GM21528 (cell line): ENCODE measurements at regions not wholly inside any gene's neighbourhood (a gene's known extent, or its start where the extent isn't known, plus 50 kb on each side); places are given as distances from the start of the nearest gene placed in this dataset.
"Not testable (repeated sequence)": the region's sequence is repeated elsewhere in the genome, so short reads cannot be mapped to it uniquely, and the experiment has no call there.

Experiments used
- ATAC-seq: cut with Tn5 transposase; IDR thresholded peaks from one replicate; pipeline ENCODE4 v1.9.1; 2021; ENCODE audit warnings: mild to moderate bottlenecking, moderate library complexity; ENCODE audit not compliant: unreplicated experiment, low FRiP score

DNA sequence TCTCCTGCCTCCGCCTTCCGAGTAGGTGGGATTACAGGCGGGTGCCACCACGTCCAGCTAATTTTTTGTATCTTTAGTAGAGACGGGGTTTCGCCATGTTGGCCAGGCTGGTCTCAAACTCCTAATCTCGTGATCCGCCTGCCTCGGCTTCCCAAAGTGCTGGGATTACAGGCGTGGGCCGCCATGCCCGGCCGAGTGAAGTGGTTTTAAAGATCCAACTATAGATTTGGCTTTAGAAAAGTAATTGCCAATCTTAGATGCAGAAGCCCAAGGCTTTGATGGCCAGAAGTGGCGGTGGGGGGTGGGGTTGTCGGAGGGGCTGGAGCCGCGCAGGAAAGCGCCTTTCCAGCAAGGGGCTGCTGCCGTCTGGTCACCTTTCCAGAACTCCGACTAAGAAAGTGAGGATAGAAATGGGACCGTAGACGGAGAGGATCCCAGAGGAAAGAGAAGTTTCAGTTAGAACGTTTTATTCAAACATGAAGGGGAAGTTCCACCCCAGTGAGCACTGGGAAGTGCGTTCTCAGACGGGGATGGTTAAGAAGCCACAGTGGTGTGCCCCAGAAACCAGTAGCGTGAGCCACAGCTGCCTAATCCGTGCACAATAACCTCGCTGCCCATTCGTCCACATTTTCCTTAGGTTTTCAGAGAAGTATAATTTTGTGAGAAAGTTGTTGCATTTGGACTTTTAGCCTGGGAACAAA, 69.7 kb downstream of the DLL1 start:
- no peak for ATAC-seq

DNA sequence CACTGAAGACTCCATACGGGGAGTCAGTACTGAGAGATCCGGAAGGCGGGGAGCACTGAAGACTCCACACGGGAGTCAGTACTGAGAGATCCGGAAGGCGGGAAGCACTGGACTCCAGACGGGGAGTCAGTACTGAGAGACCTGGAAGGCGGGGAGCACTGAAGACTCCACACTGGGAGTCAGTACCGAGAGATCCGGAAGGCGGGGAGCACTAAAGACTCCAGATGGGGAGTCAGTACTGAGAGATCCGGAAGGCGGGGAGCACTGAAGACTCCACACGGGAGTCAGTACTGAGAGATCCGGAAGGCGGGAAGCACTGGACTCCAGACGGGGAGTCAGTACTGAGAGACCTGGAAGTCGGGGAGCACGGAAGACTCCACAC, 77.2 kb downstream of the DLL1 start:
- not testable (repeated sequence) for ATAC-seq

DNA sequence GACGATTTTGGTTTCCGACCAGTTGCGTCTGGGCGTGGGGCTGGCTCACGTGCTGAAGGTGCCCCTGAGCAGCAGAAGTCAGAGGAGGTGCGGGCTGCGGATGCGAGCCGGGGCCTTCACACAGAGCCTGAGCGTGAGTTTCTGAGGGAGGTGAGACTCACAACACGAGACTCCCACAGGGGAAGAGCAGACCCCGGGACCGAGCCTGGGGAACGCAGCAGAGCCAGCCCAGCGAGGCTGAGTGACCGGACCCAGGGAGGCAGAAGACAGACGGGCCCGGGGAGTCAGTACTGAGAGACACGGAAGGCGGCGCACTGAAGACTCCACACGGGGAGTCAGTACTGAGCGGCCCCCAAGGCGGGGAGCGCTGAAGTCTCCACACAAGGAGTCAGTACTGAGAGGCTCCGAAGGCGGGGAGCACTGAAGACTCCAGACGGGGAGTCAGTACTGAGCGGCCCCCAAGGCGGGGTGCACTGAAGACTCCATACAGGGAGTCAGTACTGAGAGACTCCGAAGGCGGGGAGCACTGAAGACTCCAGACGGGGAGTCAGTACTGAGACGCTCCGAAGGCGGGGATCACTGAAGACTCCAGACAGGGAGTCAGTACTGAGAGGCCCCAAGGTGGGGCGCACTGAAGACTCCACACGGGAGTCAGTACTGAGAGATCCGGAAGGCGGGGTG, 77.8 kb downstream of the DLL1 start:
- no peak for ATAC-seq

DNA sequence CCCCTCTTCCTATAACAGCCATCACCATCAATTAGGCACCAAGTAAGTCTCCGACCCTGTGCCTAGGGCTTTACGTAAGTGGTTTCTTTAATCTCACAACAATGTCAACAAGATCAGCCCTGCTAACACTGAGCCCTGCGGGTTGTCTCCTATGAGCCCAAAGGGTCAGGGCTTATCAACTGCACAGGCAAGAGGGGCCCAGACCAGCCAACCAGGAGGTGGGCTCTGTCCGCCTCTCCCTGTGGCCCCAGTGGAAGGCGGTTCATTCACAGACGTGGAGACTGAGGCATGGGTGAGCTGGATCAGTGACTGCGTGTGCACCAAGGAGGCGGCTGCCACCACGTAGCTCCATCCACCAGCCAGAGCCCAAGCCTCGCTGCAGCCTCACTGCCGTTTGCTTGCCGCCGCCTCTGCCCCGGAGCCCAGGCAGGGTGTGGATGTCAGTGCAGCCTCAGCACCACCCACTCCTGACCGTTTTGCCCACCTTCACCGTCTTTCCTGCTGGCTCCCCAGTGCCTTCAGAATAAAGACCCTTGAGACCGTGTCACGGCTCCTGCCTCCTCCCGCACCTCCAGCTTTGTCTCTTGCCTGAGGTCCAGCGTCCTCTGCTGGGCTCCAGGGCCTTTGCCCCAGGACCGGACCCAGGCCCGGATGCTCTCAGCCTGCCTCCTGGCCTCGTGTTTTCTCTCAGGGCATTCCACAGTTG, 78.7 kb downstream of the DLL1 start:
- no peak for ATAC-seq

DNA sequence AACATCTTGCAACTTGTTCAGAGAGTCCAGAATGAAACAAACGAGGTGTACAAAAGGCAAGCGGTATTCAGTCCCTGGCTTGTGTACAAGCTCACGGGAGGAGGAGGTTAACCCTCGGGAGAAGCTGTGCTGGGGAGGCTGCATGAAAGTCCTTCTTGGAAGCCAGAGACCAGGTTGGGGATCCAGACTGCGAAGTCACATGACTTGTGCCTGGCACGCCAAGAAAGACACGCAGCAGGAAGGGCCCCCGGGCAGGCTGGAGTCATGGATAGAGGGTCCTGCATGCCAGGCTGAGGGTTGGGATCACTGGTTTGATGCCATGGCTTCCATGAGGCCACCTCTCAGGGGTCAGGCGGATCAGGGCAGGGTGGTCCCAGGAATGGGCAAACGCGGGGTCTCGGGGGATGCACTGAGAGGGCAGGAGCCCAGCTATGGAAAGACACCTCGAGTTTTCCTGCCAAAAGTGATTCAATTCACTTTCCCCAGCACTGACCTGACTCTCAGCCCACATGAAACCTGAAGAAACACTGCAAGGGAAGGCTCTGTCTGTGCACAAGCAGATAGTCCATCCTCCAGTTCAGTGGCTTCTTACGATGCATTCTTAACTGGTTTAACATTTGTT, 79.4 kb downstream of the DLL1 start:
- ATAC-seq: no peak

GRCh38 chr6:170210651-170211403, 80.1 kb downstream of the DLL1 start:
- ATAC-seq: no peak

DNA sequence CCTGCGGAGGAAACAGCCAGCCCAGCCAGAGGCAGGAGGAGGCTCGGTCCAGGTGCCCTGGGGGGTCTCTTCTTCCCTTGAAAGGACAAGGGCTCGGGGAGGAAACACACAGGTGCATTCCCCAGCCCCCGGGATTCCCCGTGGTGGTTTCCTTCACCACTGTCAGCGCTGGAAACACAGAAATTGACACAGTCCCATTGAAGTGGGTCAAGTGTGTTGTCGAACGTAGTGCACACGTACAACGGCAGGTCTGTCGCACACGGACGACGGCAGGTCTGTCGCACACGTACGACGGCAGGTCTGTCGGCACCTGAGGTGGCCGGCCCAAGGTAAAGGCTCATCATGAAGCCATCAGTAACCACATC, 80.9 kb downstream of the DLL1 start:
- no peak for ATAC-seq

DNA sequence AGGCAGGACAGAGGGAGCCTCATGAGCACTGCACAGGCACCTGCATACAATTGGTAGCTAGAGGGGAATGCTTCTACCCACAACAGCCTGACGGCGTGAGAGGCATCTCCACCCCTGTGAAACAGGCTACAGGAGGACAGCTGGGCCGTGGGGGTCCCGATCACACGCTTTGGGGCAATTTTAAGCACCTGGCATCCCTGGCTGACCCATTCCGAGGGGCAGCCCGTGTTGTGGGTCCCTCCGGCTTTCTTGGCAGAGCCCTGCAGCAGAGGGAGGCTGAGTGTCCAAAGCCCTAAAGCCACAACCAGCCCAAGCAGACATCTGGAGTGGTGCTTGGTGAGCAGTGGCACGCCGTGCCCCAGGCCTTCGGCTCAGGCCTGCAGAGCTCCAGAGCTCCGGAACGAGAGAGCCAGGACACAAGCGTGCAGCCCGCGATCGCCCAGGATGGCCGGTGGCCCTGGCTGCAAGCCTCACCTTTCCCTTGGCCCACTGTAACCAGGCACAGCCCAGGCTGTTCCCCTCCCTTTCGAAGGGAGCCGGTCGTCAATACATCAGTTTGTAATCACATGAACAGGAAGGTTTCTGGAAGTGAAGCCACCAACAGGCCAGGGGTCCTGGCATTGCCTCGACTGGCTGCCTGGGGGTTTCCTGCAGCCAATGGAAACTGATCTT, 81.4 kb downstream of the DLL1 start:
- ATAC-seq: no peak

GRCh38 chr6:170208651-170209353, 82.1 kb downstream of the DLL1 start:
- ATAC-seq: no peak

- ATAC-seq: no peak
Observed at GRCh38 chr6:170208182-170208601, 82.7 kb downstream of the DLL1 start.

DNA sequence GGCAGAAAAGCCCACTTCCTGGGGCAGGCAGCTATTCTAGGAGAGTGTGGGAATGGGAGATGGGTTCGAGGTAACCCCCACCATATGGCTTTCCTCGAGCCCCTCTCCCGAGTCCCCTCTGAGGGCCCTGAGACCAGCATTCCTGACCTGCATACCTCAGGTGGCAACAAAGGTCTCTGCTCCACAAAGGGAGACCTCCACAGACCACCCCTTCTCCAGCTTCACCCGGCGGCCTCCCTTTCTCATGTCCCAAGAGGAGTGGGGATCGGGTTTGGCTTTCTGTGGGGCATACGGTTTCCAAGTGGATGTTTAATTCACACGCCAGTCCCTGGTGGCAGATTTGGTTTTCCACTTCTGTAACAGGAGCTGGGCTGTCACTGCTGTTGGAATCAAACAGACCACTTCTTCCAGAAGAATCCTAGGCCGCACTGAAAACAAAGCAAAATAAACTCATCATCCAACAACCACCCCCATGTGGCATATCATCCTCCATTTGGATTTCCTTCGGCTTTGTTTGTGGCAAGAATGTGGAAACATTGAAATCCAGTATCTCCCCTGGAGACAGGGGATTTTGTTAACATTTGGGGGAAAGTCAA, 83.2 kb downstream of the DLL1 start:
- no peak for ATAC-seq

DNA sequence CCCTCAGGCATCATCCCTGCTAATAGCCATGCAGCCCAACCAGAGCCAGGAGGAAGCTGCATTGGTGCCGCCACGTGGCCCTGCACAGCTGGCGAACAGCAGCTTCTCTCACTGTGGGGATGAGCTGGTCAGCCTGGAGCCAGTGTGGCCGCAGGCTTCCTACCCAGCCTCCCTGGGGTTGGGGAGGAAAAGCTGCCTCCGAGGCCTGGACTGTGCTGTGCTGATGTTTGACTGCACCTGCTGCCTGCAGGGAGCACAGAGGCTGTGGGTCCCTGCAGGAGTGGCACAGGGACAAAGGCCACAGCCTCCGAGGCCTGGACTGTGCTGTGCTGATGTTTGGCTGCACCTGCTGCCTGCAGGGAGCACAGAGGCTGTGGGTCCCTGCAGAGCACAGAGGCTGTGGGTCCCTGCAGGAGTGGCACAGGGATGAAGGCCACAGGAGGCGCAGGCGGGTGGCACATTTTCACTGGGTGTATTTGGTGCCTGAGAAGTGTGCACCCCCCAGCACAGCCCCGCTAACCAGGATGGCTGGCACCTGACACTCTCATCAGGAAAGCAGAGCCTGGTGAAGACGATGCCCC, 83.9 kb downstream of the DLL1 start:
- ATAC-seq: no peak

GRCh38 chr6:170206317-170206621, 84.6 kb downstream of the DLL1 start:
- ATAC-seq: no peak

GRCh38 chr6:170205534-170206316, 85.2 kb downstream of the DLL1 start:
- ATAC-seq: no peak

DNA sequence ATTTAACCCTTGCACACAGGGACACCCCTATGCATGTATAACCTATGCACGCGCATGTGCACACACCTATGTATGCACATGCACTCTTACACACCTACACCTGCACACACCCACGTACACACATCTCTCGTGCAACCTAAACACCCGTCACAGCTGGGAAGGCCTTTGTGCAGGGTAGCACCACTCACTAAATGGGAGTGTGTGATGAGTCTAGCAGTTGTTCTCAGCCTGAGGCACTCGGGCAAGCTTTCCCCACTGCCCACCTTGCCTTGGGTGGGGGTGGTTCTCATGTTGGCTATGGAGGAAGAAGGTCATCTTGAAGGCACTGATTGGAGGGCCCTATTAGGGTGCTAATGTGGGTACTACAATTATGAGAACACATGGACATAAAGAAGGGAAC, 85.8 kb downstream of the DLL1 start:
- no peak for ATAC-seq

DNA sequence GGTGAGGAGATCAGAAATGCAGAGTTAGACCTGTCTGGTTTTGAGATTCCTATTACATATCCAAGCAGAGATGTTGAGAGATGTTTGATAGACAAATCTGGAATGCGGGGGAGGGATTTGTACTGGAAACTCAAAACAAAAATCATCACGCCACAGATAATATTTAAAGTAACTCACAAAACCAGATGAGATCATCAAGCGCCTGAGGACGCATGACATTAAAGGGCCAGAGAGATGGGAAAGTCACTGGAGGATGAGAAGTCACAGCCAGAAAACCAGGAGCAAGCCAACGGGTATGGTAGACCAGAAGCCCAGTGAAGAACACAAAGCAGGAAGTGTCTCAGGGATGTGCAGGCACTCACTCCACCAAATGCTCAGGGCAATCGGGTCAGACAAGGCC, 87.7 kb downstream of the DLL1 start:
- no peak for ATAC-seq

GRCh38 chr6:170202416-170203135, 88.3 kb downstream of the DLL1 start:
- no peak for ATAC-seq

- ATAC-seq: no peak
Observed at GRCh38 chr6:170201361-170201760, 89.5 kb downstream of the DLL1 start.
